GM19023 (cell line): ENCODE measurements at regions not wholly inside any gene's neighbourhood (a gene's known extent, or its start where the extent isn't known, plus 50 kb on each side); places are given as distances from the start of the nearest gene placed in this dataset.

Source experiments
- ATAC-seq: cut with Tn5 transposase; IDR thresholded peaks from one replicate; pipeline ENCODE4 v1.9.1; 2021; ENCODE audit warnings: mild to moderate bottlenecking, moderate library complexity; ENCODE audit not compliant: unreplicated experiment

GRCh38 chr4:152117933-152118507 lies 357.2 kb upstream of the GATB start:
- no peak for ATAC-seq

- no peak for ATAC-seq
Measured at GRCh38 chr4:152117520-152117919, 356.7 kb upstream of the GATB start.

- ATAC-seq: no peak
Measured at GRCh38 chr4:152117054-152117453, 356.2 kb upstream of the GATB start.

GRCh38 chr4:152115794-152116193 lies 355.0 kb upstream of the GATB start:
- ATAC-seq: no peak

GRCh38 chr4:152115118-152115517 lies 354.3 kb upstream of the GATB start:
- ATAC-seq: no peak

GRCh38 chr4:152114562-152114961 lies 353.8 kb upstream of the GATB start:
- no peak for ATAC-seq

- peak; percentile 94 for ATAC-seq
Measured at GRCh38 chr4:152112887-152113286, 352.1 kb upstream of the GATB start.

- ATAC-seq: no peak
Measured at GRCh38 chr4:152112190-152112589, 351.4 kb upstream of the GATB start.

GRCh38 chr4:152110780-152111179 lies 350.0 kb upstream of the GATB start:
- ATAC-seq: no peak

GRCh38 chr4:152109531-152110509 lies 349.0 kb upstream of the GATB start:
- no peak for ATAC-seq

- no peak for ATAC-seq
Measured at GRCh38 chr4:152107736-152108500, 347.1 kb upstream of the GATB start.

- no peak for ATAC-seq
Measured at GRCh38 chr4:152106781-152107321, 346.0 kb upstream of the GATB start.

- ATAC-seq: no peak
Measured at GRCh38 chr4:152106113-152106763, 345.4 kb upstream of the GATB start.

- ATAC-seq: no peak
Measured at GRCh38 chr4:152104901-152105357, 344.1 kb upstream of the GATB start.

- no peak for ATAC-seq
Measured at GRCh38 chr4:152104356-152104755, 343.5 kb upstream of the GATB start.

- ATAC-seq: no peak
Measured at GRCh38 chr4:152103181-152103901, 342.5 kb upstream of the GATB start.

GRCh38 chr4:152102436-152103000 lies 341.7 kb upstream of the GATB start:
- no peak for ATAC-seq

- no peak for ATAC-seq
Measured at GRCh38 chr4:152101556-152102435, 341.0 kb upstream of the GATB start.
